B cell (primary cell): ENCODE measurements at regions not wholly inside any gene's neighbourhood (a gene's known extent, or its start where the extent isn't known, plus 50 kb on each side); places are given as distances from the start of the nearest gene placed in this dataset.

Source experiments
- CTCF ChIP-seq: fragments of 200-600 bp; IDR thresholded peaks from one replicate; pipeline ENCODE4 v1.8.0; 2022; ENCODE audit warnings: antibody characterized with exemption, mild to moderate bottlenecking
- EZH2 ChIP-seq: IDR thresholded peaks from 2 replicates; pipeline ENCODE4 v1.6.1; 2012; ENCODE audit warnings: borderline replicate concordance, low read depth, mild to moderate bottlenecking, moderate library complexity, low read length; ENCODE audit not compliant: insufficient read depth, poor library complexity, severe bottlenecking

GRCh38 chr14:26252176-26252575 is 345.7 kb downstream of the NOVA1 start:
- no peak for TF ChIP-seq CTCF
- no peak for TF ChIP-seq EZH2
